22Rv1 (cell line): ENCODE measurements at regions not wholly inside any gene's neighbourhood (a gene's known extent, or its start where the extent isn't known, plus 50 kb on each side); places are given as distances from the start of the nearest gene placed in this dataset.
"Not testable (repeated sequence)": the region's sequence is repeated elsewhere in the genome, so short reads cannot be mapped to it uniquely, and the experiment has no call there.

Experiments used
- H3K27ac ChIP-seq: fragments of 450-650 bp; 2 replicates; pipeline ENCODE4 v1.5.1; 2017
- ZFX ChIP-seq: fragments of 450-650 bp; IDR thresholded peaks from 2 replicates; pipeline ENCODE4 v1.6.1; 2017; ENCODE audit warnings: antibody characterized with exemption, borderline replicate concordance
- TF ChIP-seq, protein P1 (sequence below): fragments of 450-650 bp; IDR thresholded peaks from 2 replicates; pipeline ENCODE4 v1.5.1; 2017; ENCODE audit warnings: mild to moderate bottlenecking

DNA sequence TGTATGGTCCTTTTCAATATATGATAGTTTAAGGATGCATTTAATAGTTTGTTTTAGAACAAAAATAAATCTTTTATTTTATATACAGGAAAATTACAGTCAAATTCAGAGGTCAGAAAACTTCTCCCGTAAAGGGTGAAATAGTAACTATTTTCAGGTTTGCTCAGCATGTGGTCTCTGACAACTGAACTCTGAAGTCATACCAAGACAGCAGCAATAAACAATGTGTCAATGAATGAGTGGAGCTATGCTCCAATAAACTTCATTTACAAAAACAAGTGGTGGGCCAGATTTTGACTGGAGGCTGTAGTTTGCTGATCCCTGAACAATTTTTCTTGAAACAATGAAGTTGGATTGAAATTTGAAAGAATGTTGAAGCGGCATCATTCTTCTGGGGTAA is 123.6 kb downstream of the ZNF248 start:
- TF ChIP-seq, protein P1, sequence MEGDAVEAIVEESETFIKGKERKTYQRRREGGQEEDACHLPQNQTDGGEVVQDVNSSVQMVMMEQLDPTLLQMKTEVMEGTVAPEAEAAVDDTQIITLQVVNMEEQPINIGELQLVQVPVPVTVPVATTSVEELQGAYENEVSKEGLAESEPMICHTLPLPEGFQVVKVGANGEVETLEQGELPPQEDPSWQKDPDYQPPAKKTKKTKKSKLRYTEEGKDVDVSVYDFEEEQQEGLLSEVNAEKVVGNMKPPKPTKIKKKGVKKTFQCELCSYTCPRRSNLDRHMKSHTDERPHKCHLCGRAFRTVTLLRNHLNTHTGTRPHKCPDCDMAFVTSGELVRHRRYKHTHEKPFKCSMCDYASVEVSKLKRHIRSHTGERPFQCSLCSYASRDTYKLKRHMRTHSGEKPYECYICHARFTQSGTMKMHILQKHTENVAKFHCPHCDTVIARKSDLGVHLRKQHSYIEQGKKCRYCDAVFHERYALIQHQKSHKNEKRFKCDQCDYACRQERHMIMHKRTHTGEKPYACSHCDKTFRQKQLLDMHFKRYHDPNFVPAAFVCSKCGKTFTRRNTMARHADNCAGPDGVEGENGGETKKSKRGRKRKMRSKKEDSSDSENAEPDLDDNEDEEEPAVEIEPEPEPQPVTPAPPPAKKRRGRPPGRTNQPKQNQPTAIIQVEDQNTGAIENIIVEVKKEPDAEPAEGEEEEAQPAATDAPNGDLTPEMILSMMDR = no peak
- no peak for TF ChIP-seq ZFX
- no peak overlapping the region for H3K27ac ChIP-seq

DNA sequence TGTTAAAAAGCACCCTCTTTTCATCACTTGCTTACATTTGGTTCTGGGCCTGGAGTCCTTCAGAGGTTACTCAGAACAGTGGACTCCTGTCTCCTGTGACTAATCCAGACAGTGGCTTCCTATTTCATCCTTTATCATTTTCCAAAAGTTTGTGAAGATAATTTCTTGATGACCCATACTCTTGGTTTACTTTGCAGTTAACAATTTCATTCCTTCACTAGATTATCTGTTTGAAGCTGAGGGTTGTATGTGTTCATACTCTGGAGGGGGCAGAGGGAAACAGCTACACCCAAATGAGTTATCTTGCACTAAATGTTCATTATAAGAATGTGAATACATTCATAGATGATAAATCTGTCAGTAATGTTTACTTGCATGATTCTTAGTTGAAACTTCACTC is 124.7 kb downstream of the ZNF248 start:
- no peak overlapping the region for H3K27ac ChIP-seq
- no peak for TF ChIP-seq ZFX
- TF ChIP-seq, protein P1 = no peak

DNA sequence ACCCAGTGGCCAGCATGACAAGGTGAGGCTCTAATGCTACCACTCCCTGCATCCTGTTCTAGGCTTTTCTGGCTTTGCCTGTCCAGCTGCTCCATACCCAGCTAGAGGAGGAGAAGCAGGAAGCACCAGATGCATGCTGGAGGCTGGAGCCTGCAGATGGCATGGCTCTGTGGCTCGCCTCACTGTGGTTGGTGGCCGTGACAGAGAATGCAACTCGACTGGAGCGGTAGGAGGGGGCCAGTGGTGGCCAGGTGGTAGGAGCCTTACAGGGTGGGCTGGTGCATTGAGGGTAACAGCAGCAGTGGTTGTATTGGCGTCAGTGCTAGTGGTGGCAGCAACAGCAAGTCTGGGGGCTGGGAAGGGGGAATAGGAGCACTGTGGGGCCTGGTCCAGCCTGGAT is 128.6 kb downstream of the ZNF248 start:
- TF ChIP-seq ZFX = no peak
- TF ChIP-seq, protein P1 = no peak
- no peak overlapping the region for H3K27ac ChIP-seq

DNA sequence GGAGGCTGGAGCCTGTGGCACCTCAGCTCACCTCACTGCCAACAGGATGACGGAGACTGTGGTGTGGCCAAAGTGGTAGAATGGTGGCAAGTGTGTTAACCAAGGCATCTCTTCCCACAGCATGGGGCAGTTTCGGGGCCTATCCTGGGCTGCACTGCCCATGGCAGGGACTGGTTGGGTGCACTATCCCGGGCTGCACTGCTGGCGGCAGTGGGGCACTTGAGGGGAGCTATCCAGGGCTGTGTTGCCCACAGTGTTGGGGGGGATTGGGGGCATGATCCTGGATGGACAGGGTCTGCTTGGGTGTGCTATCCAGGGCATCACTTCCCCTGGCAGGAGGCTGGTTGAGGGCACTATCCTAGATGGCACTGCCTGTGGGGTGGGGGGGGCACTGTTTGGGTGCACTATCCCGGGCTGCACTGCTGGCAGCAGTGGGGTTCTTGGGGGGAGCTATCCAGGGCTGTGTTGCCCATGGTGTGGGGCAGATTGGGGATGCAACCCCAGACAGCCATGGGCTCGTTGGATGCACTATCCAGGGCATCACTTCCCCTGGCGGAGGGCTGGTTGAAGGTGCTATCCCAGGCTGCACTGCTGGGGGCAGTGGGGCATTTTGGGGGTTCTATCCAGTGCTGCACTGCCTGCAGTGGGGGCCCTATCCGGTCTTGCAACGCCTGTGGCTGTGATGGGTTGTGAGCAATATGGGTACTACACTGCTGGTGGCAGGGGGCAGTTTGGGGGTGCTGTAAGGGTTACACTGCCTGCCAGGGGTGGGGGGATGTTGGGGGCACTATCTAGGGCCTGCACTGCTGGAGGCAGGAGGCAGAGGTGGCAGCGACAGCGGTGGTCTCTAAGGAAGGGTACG is 129.7 kb downstream of the ZNF248 start:
- H3K27ac ChIP-seq = no peak overlapping the region

DNA sequence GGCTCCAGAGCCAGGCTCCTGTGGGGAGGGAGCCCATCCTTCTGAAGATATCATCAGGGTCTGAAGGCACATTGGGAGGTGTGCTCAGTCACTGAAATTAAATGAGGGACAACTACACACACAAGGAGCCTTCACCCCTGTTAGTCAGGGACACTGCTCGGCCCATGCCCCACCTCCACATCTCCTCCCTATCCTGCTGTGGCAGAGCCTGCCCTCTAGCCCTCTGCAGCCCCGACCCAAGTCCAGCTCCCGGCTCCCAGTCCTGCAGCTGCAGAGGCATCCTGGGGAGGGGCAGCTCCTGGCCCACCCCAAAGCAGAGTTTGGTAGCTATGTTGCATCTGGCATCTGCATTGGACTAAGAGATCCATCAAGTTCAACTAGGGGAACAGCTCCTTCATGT is 136.3 kb downstream of the ZNF248 start:
- H3K27ac ChIP-seq = no peak overlapping the region
- TF ChIP-seq, protein P1 = no peak
- TF ChIP-seq ZFX = no peak

More for the DNA sequence above, 129.7 kb downstream of the ZNF248 start:
- TF ChIP-seq, protein P1 = no peak
- no peak for TF ChIP-seq ZFX

DNA sequence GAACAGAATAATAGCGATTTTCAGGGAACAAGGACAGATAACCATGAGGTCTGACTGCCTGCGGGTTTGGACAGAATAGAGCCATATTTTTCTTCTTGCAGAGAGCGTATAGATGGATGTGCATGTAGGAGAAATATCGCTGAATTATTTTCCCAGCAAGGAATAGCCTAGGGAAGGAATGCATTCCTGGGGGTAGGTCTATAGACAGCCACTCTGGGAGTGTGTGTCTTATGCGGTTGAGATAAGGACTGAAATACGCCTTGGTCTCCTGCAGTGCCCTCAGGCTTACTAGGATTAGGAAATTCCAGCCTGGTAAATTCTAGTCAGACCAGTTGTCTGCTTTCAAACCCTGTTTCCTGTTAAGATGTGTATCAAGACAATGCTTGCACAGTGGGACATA is 139.3 kb downstream of the ZNF248 start:
- not testable (repeated sequence) for H3K27ac ChIP-seq

DNA sequence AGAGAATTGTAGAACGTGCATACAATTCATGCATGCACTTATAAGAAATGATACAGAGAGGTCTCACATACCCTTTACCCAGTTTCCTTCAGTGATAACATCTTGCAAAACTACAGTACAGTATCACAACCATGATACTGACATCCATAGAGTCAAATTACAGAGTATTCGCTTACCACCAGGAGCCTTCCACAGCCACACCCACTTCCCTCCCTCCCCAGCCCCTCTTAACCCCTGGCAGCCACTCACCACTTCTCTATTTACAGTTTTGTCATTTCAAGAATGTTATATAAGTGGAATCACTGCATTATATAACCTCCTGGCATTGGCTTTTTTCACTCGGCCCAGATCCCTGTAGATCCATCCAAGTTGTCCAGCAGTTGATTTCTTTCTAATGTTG is 143.8 kb downstream of the ZNF248 start:
- no peak overlapping the region for H3K27ac ChIP-seq

More for the DNA sequence above, 143.8 kb downstream of the ZNF248 start:
- TF ChIP-seq, protein P1 = no peak
- no peak for TF ChIP-seq ZFX
